GM18873 (cell line): ENCODE measurements at regions not wholly inside any gene's neighbourhood (a gene's known extent, or its start where the extent isn't known, plus 50 kb on each side); places are given as distances from the start of the nearest gene placed in this dataset.

Source experiments
- ATAC-seq: cut with Tn5 transposase; IDR thresholded peaks from one replicate; pipeline ENCODE4 v1.9.1; 2021; ENCODE audit warnings: mild to moderate bottlenecking, moderate library complexity, moderate number of reproducible peaks; ENCODE audit not compliant: unreplicated experiment, low FRiP score

DNA sequence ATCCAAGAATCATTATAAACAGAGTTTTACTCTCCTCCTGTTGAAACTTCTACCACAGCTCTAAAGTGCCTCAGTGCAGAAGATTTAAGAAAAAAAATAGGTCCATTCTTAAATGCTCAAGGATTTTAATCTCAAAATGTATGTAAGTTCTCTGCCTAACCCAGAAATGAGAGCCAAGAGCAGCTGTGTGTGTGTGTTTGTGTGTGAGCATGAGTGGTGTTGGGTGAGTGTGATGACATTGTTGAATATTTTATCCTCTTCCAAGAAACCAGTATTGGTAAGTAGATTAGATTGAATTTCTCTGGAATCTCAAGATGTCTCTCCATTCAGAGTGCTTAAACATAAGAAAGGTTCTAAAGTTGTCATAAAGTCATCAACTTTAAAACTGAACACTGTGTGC is 363.6 kb upstream of the NFE2L3 start:
- ATAC-seq: no peak

DNA sequence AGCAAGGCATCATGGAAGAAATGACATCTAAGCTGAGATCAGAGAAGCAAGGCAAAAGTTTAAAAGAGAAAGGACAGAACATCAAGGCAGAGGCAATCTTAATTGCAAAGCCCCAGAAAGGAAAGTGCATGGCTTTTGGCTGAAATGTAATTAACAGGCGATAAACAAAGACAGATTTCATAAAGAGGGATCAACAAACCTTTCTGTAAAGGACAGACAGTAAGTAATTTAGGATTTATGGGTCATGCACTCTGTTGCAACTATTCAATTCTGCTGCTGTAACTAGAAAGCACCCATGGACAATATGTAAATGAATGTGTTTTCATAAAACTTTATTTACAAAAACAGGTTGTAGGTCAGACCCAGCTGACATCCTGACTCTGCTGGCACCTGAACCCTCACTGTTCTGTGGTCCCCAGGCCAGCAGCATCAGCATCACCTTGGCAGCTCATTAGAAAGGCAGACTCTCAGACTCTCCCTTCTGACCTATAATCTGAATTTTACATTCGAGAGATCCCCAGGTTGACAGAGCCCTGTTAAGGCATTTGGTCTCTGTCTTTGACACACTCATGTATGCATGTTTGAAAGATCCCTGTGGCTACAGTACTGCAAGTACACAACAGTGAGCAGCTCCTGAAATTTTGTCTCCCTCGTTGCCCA is 362.9 kb upstream of the NFE2L3 start:
- ATAC-seq: no peak

DNA sequence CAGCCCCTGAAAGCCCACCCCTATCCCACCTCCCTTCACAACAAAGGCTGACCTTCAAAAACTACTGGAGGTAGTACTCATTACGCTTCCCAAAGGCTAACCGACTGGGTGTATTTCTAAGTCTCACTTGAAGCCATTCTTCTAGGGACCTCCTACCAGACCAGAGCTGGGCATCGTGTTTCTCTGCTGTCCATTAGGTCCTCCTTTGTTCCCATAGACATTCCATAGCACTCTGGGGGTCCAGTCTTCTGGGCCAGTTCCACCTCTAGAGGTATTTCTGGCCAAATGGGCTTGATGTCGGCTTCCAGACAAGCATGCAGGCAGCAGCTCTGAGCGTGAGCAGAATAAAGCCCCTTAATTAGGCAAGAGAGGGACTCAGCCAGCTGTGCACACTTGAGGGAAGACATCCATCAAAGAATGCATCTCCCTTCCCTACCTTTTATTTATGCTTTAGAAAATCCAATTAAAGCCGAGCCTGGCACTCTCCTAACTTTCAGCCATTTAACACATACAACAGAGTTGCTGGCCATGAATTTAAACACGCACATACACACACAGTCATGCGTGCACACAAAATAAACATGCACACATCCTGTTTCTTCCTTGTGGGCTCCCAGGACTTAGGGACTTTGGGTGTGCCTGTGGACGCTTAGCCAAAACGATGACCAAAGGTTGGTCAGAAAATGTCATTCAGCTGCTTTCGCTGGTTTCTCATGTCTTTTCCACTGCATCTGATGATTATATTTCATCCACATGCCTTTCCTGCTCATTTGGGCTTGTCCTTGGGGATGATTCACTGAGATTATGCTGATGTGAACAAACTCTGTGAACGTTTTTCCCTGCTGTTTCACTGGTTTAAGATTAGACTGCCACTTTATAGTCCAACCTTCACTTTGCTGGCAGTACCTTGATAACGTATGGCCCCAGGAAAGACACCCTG is 362.0 kb upstream of the NFE2L3 start:
- ATAC-seq: no peak

DNA sequence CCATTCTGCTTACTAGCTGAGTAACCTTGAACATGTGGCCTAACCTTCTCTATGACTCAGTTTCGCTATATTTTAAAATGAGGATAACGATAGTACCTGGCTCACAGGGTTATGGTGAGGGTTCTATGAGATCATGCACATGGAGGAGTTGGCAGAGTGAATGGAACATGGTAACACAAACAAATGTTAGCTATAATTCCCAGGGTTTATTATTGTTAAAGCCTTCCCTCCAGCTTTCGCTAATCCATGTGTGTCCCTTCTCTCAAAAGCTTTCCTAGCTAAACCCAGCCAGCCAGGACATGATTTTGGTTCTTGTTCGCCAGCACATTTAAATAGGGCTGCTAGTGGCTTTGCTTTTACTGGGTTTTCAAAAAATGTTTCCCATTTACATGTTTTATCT is 361.0 kb upstream of the NFE2L3 start:
- no peak for ATAC-seq

DNA sequence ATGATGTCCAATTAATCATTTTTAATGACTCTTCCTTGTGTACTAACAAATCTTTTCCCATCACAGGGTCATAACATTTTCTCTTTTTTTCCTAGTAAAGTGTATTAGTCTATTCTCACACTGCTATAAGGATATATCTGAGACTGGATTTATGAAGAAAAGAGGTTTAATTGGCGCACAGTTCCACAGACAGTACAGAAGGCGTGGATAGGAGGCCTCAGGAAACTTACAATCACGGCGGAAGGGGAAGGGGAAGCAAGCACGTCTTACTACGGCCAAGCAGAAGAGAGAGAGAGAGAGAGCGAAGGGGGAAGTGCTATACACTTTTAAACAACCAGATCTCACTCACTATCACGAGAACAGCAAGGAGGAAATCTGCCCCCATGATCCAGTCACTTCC is 359.4 kb upstream of the NFE2L3 start:
- no peak for ATAC-seq

DNA sequence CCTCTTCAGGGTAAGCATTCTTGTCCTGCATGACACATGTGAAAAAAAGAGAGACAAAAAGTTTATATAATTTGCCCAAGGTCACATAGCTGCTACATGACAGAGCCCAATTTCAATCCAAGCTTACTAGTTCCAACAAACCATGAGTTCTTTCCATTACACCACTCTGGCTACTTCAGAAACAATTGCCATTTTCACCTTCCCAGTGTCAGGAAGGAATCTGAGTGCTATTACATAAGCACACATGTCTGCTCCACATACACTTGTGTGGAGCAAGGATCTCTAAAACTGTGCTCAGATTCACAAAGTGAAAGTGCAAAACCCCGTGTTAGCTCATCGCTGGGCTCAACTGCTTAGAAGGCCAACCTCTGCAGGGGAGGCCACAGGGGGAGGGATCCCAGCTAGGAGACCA is 356.2 kb upstream of the NFE2L3 start:
- no peak for ATAC-seq

DNA sequence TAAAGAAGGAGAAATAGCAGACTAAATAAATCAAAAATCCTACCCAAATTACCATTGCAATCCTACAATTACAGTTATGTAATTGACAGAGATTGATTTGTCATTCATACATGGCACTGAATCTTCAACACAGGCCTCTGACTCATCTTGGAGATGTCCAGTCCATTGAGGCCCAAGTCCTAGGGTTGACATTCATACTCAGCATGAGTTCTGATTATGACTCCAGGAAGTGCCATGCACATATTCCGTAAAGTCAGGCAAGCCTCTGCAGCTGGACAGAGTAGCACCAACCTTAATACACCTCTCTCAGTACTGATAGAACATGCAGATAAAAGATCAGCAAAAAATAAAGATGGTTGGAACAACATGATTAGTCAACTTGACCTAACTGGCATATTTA is 353.7 kb upstream of the NFE2L3 start:
- ATAC-seq: no peak

DNA sequence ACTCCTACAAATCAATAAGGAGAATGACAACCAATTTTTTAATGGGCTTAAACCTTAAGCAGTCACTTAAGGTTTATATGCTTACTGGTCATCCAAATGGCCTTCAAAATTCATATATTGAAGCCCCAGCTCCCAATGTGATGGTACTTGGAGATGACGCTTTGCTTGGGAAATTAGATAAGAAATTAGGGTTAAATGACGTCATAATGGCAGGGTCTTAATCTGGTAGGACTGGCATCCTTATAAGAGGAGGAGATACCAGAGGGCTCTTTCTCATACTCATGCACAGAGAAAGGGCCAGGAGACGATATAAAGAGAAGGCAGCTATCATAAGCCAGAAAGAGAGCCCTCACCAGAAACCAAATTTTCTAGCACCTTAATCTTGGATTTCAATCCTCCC is 350.8 kb upstream of the NFE2L3 start:
- no peak for ATAC-seq

DNA sequence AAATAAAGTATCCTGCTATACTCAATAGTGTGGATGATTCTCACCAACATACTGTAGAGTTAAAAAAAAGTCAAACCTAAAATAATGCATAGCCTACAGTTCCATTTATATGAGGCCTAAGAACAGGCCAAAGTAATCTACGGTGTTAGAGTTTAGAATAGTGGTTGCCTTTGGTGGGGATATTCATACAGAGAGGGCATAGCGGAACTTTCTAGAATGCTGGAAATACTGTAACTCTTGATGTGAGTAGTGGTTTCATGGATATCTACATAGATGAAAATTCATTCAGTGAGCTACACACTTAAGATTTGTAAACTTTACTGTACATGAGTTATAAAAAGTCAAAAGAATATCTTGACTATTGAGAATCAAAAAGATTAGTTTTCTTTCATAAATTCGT is 349.9 kb upstream of the NFE2L3 start:
- ATAC-seq: no peak

DNA sequence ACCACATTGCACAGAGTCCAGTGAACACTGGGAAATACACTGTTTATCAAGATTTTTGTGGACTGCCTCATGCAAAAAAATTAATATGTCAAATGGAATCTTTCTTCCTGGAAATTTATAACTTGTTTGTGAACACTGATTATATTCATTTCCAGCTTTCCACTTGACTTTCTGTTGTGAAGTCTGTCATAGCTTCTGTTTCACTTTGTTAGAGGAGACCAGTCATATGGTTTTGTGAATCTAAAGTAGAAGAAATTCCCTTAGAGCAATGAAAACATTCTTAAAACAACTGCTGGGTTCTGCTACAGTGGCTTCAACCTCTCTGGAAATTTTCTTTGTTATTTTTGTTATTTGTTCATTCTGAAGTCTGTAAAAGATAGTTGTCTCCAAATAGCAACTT is 349.5 kb upstream of the NFE2L3 start:
- no peak for ATAC-seq

DNA sequence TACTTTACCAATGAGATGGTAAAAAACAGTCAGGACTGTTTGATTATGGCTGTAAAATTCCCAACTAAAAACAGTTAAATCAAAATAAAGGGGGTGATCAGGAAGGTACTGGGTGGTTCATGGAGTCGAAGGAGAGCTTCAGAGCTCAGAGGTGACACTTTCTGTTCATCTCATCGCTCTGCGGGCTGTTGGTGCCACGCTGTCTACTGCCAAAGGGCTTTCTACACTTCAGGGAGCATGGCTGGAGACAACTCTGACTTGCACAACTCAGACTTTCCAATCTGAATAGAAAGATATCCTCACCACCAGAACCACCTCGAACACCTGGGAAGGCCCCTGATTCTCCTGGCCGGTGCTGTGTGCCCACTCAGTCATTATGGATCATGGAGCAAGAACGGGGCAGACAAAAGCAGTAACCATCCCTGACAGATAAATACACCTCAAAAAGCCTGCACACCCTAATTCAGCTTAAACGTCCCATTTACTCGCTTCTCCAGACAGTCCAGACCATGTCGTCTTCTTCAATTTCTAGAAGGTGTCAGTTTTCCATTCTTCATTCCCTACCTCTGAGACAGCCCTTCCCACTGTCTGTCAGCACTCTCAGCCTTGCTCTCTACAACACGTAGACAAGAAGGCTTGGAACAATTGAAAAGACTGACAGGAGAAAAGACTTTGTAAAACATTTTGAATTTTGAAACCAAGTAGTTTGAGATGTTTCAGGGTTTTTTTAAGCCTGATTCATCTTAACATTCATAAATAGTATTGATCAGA is 348.7 kb upstream of the NFE2L3 start:
- no peak for ATAC-seq

DNA sequence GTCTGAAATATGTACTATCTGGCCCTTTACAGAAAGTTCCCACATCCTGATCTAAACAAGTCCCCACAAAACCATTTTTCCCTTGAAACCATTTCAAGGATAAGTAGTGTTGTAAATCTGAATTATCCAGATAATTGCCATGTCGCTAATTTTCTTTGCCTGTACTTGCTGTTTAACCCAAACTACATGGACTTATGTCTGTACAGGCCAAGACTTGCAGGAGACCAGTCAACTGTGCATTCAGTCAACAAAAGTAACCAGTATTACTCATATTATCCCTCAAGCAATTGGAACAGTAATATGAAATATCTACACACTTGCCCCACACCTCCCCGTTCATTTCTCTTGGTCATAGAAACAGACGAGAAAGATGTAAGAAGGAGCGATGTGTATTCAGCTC is 347.8 kb upstream of the NFE2L3 start:
- ATAC-seq: no peak

DNA sequence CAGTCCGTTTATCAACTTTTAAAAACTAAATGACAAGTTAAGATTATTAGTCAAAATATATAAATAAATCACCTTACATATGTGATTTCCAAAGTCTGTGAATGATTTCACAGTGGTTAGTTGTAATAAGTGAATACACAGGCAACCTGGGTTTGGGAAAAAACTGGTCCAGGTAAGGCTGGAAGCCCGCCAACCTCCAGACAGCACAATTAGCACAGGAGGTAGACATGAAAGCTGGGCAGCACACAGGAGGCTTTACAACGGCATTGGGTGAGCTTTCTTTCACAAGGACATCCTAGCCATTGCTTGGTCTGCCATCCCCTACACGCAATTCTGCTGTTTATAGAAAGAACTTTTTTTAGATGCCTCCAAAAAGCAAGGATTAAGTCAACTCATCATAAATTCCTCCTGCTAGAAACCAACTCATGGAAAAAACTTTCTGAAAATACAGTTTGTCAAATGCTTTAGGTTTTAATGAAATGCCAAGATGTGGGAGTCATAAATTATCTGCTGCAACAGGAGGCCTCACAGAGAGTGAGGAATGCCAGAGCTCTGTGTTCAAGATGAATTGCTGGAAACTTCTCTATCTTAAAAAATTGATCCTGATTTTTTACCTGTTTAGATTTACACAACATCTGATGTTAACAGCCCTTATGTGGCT is 346.8 kb upstream of the NFE2L3 start:
- no peak for ATAC-seq

DNA sequence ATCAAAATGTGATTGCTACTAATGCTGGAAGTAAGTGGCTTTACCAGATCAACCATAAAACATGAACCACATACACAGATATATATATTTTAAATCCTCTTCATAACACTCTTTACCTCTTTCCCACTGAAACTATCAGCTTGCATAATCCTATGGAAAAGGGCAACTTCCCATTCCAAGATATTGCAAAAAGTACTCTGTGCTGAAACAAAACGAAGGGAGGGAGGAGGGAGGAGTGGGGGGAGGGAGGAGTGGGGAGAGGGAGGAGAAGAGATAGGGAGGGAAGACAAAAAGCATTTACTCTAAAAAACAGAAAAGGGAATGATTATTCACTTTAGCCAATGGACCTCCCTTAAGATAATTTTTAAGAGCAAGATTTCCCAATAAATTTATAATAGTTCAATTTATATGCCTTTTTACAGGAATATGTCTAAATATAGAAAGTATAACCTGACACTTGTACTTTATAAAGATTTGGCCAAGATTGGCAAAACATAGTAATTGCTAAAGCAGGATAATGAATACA is 344.8 kb upstream of the NFE2L3 start:
- no peak for ATAC-seq

DNA sequence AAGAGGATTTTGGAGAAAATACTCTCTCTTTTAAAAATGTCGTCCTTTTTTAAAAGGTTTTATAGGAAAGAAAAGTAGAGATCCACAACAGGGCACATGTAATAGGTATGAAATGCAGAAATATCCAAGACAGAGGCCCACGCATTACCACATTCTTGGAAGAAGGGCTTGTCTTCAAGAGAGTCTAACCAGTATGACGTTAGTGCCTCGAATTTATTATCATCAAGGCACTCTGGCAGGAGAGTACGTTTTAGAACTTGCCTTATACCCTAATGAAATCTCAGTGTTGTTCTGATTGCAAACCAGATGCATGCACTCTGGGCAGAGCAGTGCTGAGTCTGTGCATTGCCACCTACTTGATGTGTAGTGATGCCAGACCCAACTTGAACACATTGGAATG is 342.6 kb upstream of the NFE2L3 start:
- ATAC-seq: no peak

DNA sequence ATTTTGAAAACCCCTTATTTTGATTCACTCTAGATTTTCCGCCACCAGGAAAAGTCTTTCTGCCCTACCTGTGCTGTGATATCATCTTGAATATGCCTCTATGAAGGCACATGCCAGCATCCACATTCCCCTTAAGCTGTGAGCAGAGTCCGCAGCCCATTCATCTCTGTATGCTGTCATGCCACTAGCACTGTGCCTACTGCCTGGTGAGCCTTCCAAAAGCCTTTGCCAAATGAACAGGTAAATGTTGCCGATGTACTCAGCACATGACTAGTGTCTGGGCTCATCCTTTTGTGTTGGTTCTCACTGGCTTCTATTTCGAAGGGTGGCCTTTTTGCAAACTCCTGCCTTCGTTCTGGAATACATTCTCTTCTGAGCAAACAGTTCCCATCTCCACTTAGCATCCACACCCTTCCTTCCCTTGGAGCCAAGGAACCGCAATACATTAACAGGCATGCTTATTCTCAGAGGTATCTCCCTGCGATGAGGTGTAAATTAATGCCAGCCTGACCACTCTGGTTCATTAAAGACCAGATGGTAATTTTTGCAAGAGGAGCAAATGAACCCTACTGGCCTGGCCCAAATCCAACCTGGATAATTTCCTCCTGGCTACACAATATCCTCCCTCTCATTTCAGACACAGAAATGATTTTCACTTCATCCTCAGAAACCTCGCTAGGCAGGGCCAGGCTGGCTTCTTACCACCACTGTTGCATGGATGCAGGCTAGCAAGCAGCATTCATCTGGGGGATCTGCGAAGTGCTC is 339.7 kb upstream of the NFE2L3 start:
- no peak for ATAC-seq

DNA sequence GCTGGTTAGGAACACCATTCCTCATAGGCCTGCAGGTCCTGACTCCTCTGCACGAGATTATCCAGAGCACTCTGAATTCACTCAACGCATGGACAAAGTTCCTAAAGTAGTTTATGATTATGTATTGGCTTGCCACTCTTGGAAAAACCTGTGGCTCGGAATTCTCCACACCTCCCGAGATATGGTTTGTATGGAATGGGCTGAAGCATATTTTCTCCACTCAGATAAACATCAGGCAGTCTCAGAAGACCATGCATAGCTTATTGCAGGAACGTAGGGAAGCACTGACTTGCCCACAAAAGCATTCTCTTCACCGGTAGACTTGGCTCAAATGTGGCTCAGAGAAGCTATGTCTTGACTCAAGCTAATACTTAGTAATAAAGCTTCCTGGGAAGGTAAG is 338.6 kb upstream of the NFE2L3 start:
- no peak for ATAC-seq

DNA sequence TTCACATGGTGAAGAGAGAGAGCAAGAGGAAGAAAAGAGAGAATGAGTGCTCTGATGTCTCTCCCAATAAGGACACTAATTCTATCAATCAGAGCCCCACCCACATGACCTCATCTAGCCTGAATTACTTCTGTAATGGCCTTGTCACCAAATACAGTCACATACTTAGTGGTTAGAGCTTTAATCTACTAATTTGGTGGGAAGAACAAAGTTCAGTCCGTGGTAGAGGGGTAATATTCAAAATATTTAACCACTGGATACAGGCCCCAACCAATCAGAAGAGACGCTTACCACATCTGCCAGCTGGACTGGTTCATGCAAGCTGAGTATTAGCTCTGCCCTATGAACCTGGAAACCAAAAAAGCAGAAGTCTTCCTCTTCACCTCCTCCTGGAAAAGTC is 336.3 kb upstream of the NFE2L3 start:
- no peak for ATAC-seq

DNA sequence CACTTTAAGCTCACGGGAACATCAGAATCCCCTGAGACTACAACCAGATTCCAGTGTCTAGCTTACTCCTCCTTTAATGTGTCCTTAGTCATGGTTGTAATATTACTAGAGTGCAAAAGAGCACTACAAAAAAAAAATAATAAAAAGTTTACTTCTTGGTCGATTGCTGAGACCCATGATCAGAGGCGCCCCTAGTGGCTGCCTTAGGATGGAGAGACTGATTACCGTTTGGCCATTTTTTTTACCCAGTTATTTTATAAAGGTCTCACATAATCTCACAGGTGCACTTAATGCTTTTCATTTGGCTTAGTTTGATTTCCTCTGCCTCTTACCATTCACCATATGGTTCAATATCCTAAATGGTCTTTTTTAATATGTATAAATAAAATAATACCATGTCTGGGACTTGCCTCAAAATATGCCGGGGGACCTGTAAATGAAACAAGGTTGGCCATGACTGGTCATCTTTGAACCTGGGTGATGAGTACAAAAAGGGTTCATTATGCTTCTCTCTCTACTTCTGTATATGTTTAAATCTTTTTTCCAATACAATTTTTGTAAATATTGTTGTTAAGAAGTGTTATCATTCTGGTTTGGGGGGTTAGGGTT is 331.5 kb upstream of the NFE2L3 start:
- ATAC-seq: no peak
